B cell (primary cell): ENCODE measurements at regions not wholly inside any gene's neighbourhood (a gene's known extent, or its start where the extent isn't known, plus 50 kb on each side); places are given as distances from the start of the nearest gene placed in this dataset.

ENCODE experiments used
- EZH2 ChIP-seq: IDR thresholded peaks from 2 replicates; pipeline ENCODE4 v1.6.1; 2012; ENCODE audit warnings: borderline replicate concordance, low read depth, mild to moderate bottlenecking, moderate library complexity, low read length; ENCODE audit not compliant: insufficient read depth, poor library complexity, severe bottlenecking
- TF ChIP-seq, protein P1 (sequence below): fragments of 200-600 bp; IDR thresholded peaks from one replicate; pipeline ENCODE4 v1.8.0; 2022; ENCODE audit warnings: antibody characterized with exemption, mild to moderate bottlenecking

DNA sequence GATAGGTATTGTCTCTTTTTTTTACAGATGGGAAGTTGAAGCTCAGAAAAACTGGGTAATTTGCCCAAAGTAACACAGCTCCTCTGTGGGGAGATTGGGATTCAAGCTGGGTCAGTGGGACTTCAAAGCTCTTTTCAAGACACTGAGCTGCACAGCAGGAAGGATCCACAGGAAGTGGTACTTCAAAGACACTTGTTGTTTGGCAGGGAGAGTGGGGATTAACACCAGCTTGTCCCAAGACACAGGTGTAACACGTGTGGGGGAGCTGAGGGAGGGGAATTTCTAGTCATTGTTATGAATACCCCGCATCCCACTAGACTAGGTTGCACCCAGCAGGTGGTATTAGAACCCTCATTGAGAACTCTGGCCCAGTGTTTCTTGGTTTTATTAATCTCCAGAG lies 116.0 kb downstream of the FOXB1 start:
- TF ChIP-seq, protein P1, sequence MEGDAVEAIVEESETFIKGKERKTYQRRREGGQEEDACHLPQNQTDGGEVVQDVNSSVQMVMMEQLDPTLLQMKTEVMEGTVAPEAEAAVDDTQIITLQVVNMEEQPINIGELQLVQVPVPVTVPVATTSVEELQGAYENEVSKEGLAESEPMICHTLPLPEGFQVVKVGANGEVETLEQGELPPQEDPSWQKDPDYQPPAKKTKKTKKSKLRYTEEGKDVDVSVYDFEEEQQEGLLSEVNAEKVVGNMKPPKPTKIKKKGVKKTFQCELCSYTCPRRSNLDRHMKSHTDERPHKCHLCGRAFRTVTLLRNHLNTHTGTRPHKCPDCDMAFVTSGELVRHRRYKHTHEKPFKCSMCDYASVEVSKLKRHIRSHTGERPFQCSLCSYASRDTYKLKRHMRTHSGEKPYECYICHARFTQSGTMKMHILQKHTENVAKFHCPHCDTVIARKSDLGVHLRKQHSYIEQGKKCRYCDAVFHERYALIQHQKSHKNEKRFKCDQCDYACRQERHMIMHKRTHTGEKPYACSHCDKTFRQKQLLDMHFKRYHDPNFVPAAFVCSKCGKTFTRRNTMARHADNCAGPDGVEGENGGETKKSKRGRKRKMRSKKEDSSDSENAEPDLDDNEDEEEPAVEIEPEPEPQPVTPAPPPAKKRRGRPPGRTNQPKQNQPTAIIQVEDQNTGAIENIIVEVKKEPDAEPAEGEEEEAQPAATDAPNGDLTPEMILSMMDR = no peak
- no peak for TF ChIP-seq EZH2
